ENCODE measurements at regions not wholly inside any gene's neighbourhood (a gene's known extent, or its start where the extent isn't known, plus 50 kb on each side); places are given as distances from the start of the nearest gene placed in this dataset.

DNA sequence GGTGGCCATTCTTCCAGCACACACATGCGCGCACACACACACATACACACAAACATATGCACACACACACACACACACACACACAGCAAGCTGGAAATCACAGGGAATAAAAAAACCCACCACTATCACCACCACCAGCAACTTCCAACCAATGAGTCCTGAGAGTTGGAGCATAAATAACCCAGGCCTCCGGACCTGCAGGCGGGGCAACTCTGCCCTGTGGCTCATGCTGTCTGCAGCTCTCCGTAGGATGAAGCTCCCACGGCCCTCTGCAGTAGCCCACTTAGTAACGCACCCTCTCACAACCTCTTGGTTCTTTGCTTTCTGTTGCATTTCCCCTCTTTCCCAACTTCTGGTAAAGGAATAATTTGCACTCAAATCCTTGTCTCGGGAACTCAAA, 275.2 kb downstream of the PREX1 start:
- Mint-ChIP-seq H3K27me3 (ENCODE audit: low read depth in 3 of 3) (peaks cover 9 to 11% (median 9%) of the 10 kb centered on the region in 3 donors), H3K9me3 (no peaks in the 10 kb centered on the region), H3K36me3 (no peaks in the 10 kb centered on the region), H3K4me1 (no peaks in the 10 kb centered on the region), H3K4me3 (no peak overlapping the region), H3K27ac (no peak overlapping the region)
- Histone ChIP-seq H2AFZ (ENCODE audit: insufficient read depth, low read depth, low read length, poor library complexity, severe bottlenecking) (no peak overlapping the region), H3K9me3 (replicated peaks in 1 of 2; ENCODE audit: control insufficient read depth in 1 of 2, insufficient read depth in 1 of 2, low read length in 2 of 2) (no peaks in the 10 kb centered on the region), H3K4me2 (replicated peaks; ENCODE audit: extremely low read depth, low read length, poor library complexity, severe bottlenecking) (no peak overlapping the region), H3K36me3 (replicated peaks in 1 of 2; ENCODE audit: control insufficient read depth in 1 of 2, insufficient read depth in 2 of 2, low read length in 2 of 2) (no peaks in the 10 kb centered on the region), H4K20me1 (ENCODE audit: insufficient read depth, low read length) (no peaks in the 10 kb centered on the region), H3K4me3 (replicated peaks in 1 of 3; ENCODE audit: low read depth in 2 of 3, low read length in 3 of 3) (no peak overlapping the region), H3K27ac (ENCODE audit: low read depth in 1 of 2, low read length in 2 of 2) (no peak overlapping the region), H3K27me3 (ENCODE audit: control insufficient read depth in 2 of 2, insufficient read depth in 2 of 2, low read length in 2 of 2) (no peaks in the 10 kb centered on the region), H3K79me2 (ENCODE audit: insufficient read depth, low read length) (no peaks in the 10 kb centered on the region), H3K9ac (ENCODE audit: insufficient read depth, low read length, poor library complexity, severe bottlenecking) (no peak overlapping the region), H3K4me1 (ENCODE audit: control insufficient read depth in 1 of 2, insufficient read depth in 2 of 2, low read length in 2 of 2) (no peaks in the 10 kb centered on the region)
- 98% methylated on average over 7 of the region's 8 CpGs for WGBS (ENCODE audit: insufficient coverage)
- no peak for DNase-seq
- TF ChIP-seq, protein P1, sequence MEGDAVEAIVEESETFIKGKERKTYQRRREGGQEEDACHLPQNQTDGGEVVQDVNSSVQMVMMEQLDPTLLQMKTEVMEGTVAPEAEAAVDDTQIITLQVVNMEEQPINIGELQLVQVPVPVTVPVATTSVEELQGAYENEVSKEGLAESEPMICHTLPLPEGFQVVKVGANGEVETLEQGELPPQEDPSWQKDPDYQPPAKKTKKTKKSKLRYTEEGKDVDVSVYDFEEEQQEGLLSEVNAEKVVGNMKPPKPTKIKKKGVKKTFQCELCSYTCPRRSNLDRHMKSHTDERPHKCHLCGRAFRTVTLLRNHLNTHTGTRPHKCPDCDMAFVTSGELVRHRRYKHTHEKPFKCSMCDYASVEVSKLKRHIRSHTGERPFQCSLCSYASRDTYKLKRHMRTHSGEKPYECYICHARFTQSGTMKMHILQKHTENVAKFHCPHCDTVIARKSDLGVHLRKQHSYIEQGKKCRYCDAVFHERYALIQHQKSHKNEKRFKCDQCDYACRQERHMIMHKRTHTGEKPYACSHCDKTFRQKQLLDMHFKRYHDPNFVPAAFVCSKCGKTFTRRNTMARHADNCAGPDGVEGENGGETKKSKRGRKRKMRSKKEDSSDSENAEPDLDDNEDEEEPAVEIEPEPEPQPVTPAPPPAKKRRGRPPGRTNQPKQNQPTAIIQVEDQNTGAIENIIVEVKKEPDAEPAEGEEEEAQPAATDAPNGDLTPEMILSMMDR (IDR thresholded peaks at IDR 0.05) = no peak
- intact Hi-C loops (cut with micrococcal nuclease) = no loop called here

DNA sequence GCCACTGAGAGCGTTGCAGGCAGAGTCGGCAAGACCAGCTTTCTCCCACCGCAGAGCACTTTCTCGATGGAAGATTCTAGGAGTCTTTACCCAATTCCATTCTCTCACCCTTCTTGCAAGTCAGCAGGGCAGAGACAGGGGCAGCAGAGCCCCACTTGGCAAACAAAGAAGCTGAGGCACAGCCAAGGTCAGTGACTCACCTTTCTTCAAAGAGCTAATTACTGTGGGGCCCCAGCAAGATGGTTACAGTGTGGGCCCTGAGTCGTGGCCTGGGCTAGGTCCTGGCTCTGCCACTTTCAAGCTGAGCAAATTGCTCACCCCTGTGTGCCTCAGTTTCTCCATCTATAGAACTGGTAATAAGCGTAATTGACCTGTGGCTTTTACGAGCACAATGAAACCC, 277.0 kb downstream of the PREX1 start:
- Mint-ChIP-seq H3K4me3 (no peak overlapping the region), H3K4me1 (no peaks in the 10 kb centered on the region), H3K36me3 (no peaks in the 10 kb centered on the region), H3K9me3 (no peaks in the 10 kb centered on the region), H3K27ac (no peak overlapping the region), H3K27me3 (ENCODE audit: low read depth in 3 of 3) (peaks cover 7 to 11% (median 11%) of the 10 kb centered on the region in 3 donors)
- H2AFZ ChIP-seq (ENCODE audit: insufficient read depth, low read depth, low read length, poor library complexity, severe bottlenecking) = no peak overlapping the region
- no peaks in the 10 kb centered on the region for H4K20me1 ChIP-seq (ENCODE audit: insufficient read depth, low read length)
- no peak overlapping the region for H3K4me2 ChIP-seq (replicated peaks; ENCODE audit: extremely low read depth, low read length, poor library complexity, severe bottlenecking)
- H3K36me3 ChIP-seq (replicated peaks in 1 of 2; ENCODE audit: control insufficient read depth in 1 of 2, insufficient read depth in 2 of 2, low read length in 2 of 2) = no peaks in the 10 kb centered on the region
- no peak overlapping the region for H3K27ac ChIP-seq (ENCODE audit: low read depth in 1 of 2, low read length in 2 of 2)
- TF ChIP-seq, protein P1 (IDR thresholded peaks at IDR 0.05) = no peak
- DNase-seq = no peak
- H3K9me3 ChIP-seq (replicated peaks in 1 of 2; ENCODE audit: control insufficient read depth in 1 of 2, insufficient read depth in 1 of 2, low read length in 2 of 2) = no peaks in the 10 kb centered on the region
- H3K9ac ChIP-seq (ENCODE audit: insufficient read depth, low read length, poor library complexity, severe bottlenecking) = no peak overlapping the region
- no peaks in the 10 kb centered on the region for H3K4me1 ChIP-seq (ENCODE audit: control insufficient read depth in 1 of 2, insufficient read depth in 2 of 2, low read length in 2 of 2)
- 84% methylated on average over 6 of the region's 7 CpGs for WGBS (ENCODE audit: insufficient coverage)
- intact Hi-C loops (cut with micrococcal nuclease) = no loop called here
- no peaks in the 10 kb centered on the region for H3K79me2 ChIP-seq (ENCODE audit: insufficient read depth, low read length)
- no peaks in the 10 kb centered on the region for H3K27me3 ChIP-seq (ENCODE audit: control insufficient read depth in 2 of 2, insufficient read depth in 2 of 2, low read length in 2 of 2)
- H3K4me3 ChIP-seq (replicated peaks in 1 of 3; ENCODE audit: low read depth in 2 of 3, low read length in 3 of 3) = no peak overlapping the region

Measured in CD14-positive monocyte (primary cell).